DND-41 (cell line): ENCODE measurements at regions not wholly inside any gene's neighbourhood (a gene's known extent, or its start where the extent isn't known, plus 50 kb on each side); places are given as distances from the start of the nearest gene placed in this dataset.

Experiments used
- CTCF ChIP-seq: IDR thresholded peaks from 2 replicates; pipeline ENCODE4 v1.5.1; 2012; ENCODE audit warnings: borderline replicate concordance, low read length, moderate library complexity, mild to moderate bottlenecking; ENCODE audit not compliant: poor library complexity, severe bottlenecking; ENCODE audit errors: extremely low read depth
- EZH2 ChIP-seq: IDR thresholded peaks from 3 replicates; pipeline ENCODE4 v1.6.1; 2012; ENCODE audit warnings: borderline replicate concordance, low read depth, mild to moderate bottlenecking, moderate library complexity, low read length, inconsistent platforms; ENCODE audit not compliant: severe bottlenecking

- TF ChIP-seq EZH2: no peak
- TF ChIP-seq CTCF: no peak
Measured at GRCh38 chr10:20601941-20602461, 295.1 kb downstream of the NEBL start.
